ENCODE measurements at regions not wholly inside any gene's neighbourhood (a gene's known extent, or its start where the extent isn't known, plus 50 kb on each side); places are given as distances from the start of the nearest gene placed in this dataset.

GRCh38 chr2:155389224-155389623 lies 690.7 kb downstream of the KCNJ3 start:
- TF ChIP-seq CTCF (IDR thresholded peaks at IDR 0.05 in 4 of 5, conservative IDR thresholded peaks at IDR 0.05 in 1 of 5), result no peak
- no peak for TF ChIP-seq POLR2A (IDR thresholded peaks at IDR 0.05)
